Glutamatergic neuron (in vitro differentiated cells): ENCODE measurements at regions not wholly inside any gene's neighbourhood (a gene's known extent, or its start where the extent isn't known, plus 50 kb on each side); places are given as distances from the start of the nearest gene placed in this dataset.
A peak's percentile ranks its signal among the peaks of the same experiment; 100 is the strongest.

Source experiments
- DNase-seq: peaks from one replicate; pipeline ENCODE4 v3.0.0; 2022
- H3K27ac Mint-ChIP-seq: one replicate; pipeline ENCODE4 v1.8.0; 2020; ENCODE audit warnings: mild to moderate bottlenecking, mixed read lengths, inconsistent platforms; ENCODE audit not compliant: unreplicated experiment
- H3K27me3 Mint-ChIP-seq: one replicate; pipeline ENCODE4 v1.8.0; 2020; ENCODE audit warnings: mild to moderate bottlenecking, moderate library complexity, mixed read lengths, inconsistent platforms; ENCODE audit not compliant: unreplicated experiment
- H3K36me3 Mint-ChIP-seq: one replicate; pipeline ENCODE4 v1.8.0; 2020; ENCODE audit warnings: mild to moderate bottlenecking, mixed read lengths, inconsistent platforms; ENCODE audit not compliant: unreplicated experiment
- H3K4me1 Mint-ChIP-seq: one replicate; pipeline ENCODE4 v1.8.0; 2020; ENCODE audit warnings: mild to moderate bottlenecking, low read depth, mixed read lengths, inconsistent platforms; ENCODE audit not compliant: unreplicated experiment
- H3K4me3 Mint-ChIP-seq: one replicate; pipeline ENCODE4 v1.8.0; 2020; ENCODE audit warnings: mild to moderate bottlenecking, mixed read lengths, inconsistent platforms; ENCODE audit not compliant: unreplicated experiment
- H3K9me3 Mint-ChIP-seq: one replicate; pipeline ENCODE4 v1.8.0; 2020; ENCODE audit warnings: mild to moderate bottlenecking, moderate library complexity, mixed read lengths, inconsistent platforms; ENCODE audit not compliant: unreplicated experiment
- CTCF ChIP-seq: fragments of 200-600 bp; sonication (generic); IDR thresholded peaks from one replicate; pipeline ENCODE4 v1.5.0; 2021; ENCODE audit not compliant: partially characterized antibody, unreplicated experiment

GRCh38 chr6:44052419-44053023 is 74.7 kb downstream of the MRPL14 start:
- Mint-ChIP-seq H3K9me3 (peaks cover 6% of the 10 kb centered on the region), H3K4me1 (peaks cover 5% of the 10 kb centered on the region), H3K36me3 (no peaks in the 10 kb centered on the region), H3K27ac (no peak overlapping the region), H3K27me3 (peaks cover 9% of the 10 kb centered on the region), H3K4me3 (peak overlapping the region; percentile 20)
- no peak for TF ChIP-seq CTCF
- no peak for DNase-seq

- H3K27me3 Mint-ChIP-seq: peaks cover 7% of the 10 kb centered on the region
- no peak overlapping the region for H3K27ac Mint-ChIP-seq
- H3K4me3 Mint-ChIP-seq: no peak overlapping the region
- no peak for DNase-seq
- no peak for TF ChIP-seq CTCF
- no peaks in the 10 kb centered on the region for H3K36me3 Mint-ChIP-seq
- peaks cover 5% of the 10 kb centered on the region for H3K4me1 Mint-ChIP-seq
- H3K9me3 Mint-ChIP-seq: peaks cover 6% of the 10 kb centered on the region
These were observed 75.7 kb downstream of the MRPL14 start for GRCh38 chr6:44051515-44051914.

- H3K36me3 Mint-ChIP-seq: no peaks in the 10 kb centered on the region
- H3K9me3 Mint-ChIP-seq: peaks cover 6% of the 10 kb centered on the region
- peaks cover 5% of the 10 kb centered on the region for H3K4me1 Mint-ChIP-seq
- peaks cover 5% of the 10 kb centered on the region for H3K27me3 Mint-ChIP-seq
- H3K27ac Mint-ChIP-seq: no peak overlapping the region
- no peak for TF ChIP-seq CTCF
- no peak overlapping the region for H3K4me3 Mint-ChIP-seq
- no peak for DNase-seq
These were observed 76.3 kb downstream of the MRPL14 start for GRCh38 chr6:44050872-44051505.

GRCh38 chr6:44049989-44050871 is 77.0 kb downstream of the MRPL14 start:
- no peak for DNase-seq
- Mint-ChIP-seq H3K9me3 (peaks cover 6% of the 10 kb centered on the region), H3K4me3 (no peak overlapping the region), H3K27me3 (peaks cover 3% of the 10 kb centered on the region), H3K27ac (no peak overlapping the region), H3K36me3 (no peaks in the 10 kb centered on the region), H3K4me1 (peaks cover 5% of the 10 kb centered on the region)
- TF ChIP-seq CTCF: no peak
